Liver (tissue), 7 donors: ENCODE measurements at regions not wholly inside any gene's neighbourhood (a gene's known extent, or its start where the extent isn't known, plus 50 kb on each side); places are given as distances from the start of the nearest gene placed in this dataset.

Experiments used
- DNase-seq: peaks from one replicate; pipeline ENCODE4 v3.0.0-alpha.2; 2017; ENCODE audit warnings: low spot score
- H3K27ac ChIP-seq, 2 donors: one replicate each; pipeline ENCODE4 v1.7.0; 2013; ENCODE audit warnings: inconsistent platforms in 2 of 2, low read length in 2 of 2, control low read depth in 1 of 2, low read depth in 1 of 2, mild to moderate bottlenecking in 1 of 2
- H3K27me3 ChIP-seq, 4 donors: one replicate each; pipeline versions ENCODE4 v1.6.1 to v1.7.0; 2013; ENCODE audit warnings: low read length in 3 of 4, inconsistent platforms in 1 of 4, mild to moderate bottlenecking in 1 of 4, moderate library complexity in 1 of 4; ENCODE audit not compliant: control insufficient read depth in 4 of 4, insufficient read depth in 4 of 4
- H3K36me3 ChIP-seq, 4 donors: one replicate each; pipeline versions ENCODE4 v1.6.1 to v1.7.0; 2013; ENCODE audit warnings: low read length in 3 of 4, mild to moderate bottlenecking in 3 of 4, low read depth in 1 of 4, moderate library complexity in 1 of 4; ENCODE audit not compliant: control insufficient read depth in 4 of 4, insufficient read depth in 3 of 4
- H3K4me1 ChIP-seq, 4 donors: one replicate each; pipeline versions ENCODE4 v1.6.1 to v1.7.0; 2013; ENCODE audit warnings: low read length in 3 of 4, mild to moderate bottlenecking in 3 of 4, moderate library complexity in 1 of 4; ENCODE audit not compliant: control insufficient read depth in 4 of 4, insufficient read depth in 4 of 4
- H3K4me3 ChIP-seq, 3 donors: one replicate each; pipeline versions ENCODE4 v1.6.1 to v1.7.0; 2013; ENCODE audit warnings: low read length in 3 of 3, control low read depth in 1 of 3, low read depth in 1 of 3, mild to moderate bottlenecking in 1 of 3
- H3K9ac ChIP-seq, 2 donors: one replicate each; pipeline ENCODE4 v1.7.0; 2013; ENCODE audit warnings: low read length in 2 of 2, mild to moderate bottlenecking in 2 of 2, moderate library complexity in 2 of 2, control low read depth in 1 of 2, low read depth in 1 of 2
- H3K9me3 ChIP-seq, 4 donors: one replicate each; pipeline versions ENCODE4 v1.6.1 to v1.7.0; 2013; ENCODE audit warnings: low read length in 3 of 4; ENCODE audit not compliant: control insufficient read depth in 4 of 4
- ATF3 ChIP-seq: IDR thresholded peaks from 2 replicates; pipeline ENCODE4 v1.6.1; 2016; ENCODE audit warnings: antibody characterized with exemption
- EGR1 ChIP-seq, 2 donors: IDR thresholded peaks; 2 replicates each; pipeline ENCODE4 v1.6.1; 2016 to 2018; ENCODE audit warnings: antibody characterized with exemption in 2 of 2, low read depth in 2 of 2
- FOXA1 ChIP-seq: IDR thresholded peaks from 2 replicates; pipeline ENCODE4 v1.6.1; 2016; ENCODE audit warnings: antibody characterized with exemption
- FOXA2 ChIP-seq: IDR thresholded peaks from 2 replicates; pipeline ENCODE4 v1.6.1; 2016; ENCODE audit warnings: antibody characterized with exemption
- GABPA ChIP-seq, 2 donors: IDR thresholded peaks in 1 of 2; conservative IDR thresholded peaks in 1 of 2; 2 replicates each; pipeline ENCODE4 v1.6.1; 2016; ENCODE audit warnings: antibody characterized with exemption in 2 of 2, mild to moderate bottlenecking in 1 of 2, moderate library complexity in 1 of 2
- HNF4A ChIP-seq, 2 donors: conservative IDR thresholded peaks; 2 replicates each; pipeline ENCODE4 v1.6.1; 2016; ENCODE audit warnings: antibody characterized with exemption in 2 of 2, mild to moderate bottlenecking in 2 of 2
- HNF4G ChIP-seq: IDR thresholded peaks from 2 replicates; pipeline ENCODE4 v1.6.1; 2016; ENCODE audit warnings: antibody characterized with exemption
- JUND ChIP-seq, 2 donors: IDR thresholded peaks; 2 replicates each; pipeline ENCODE4 v1.6.1; 2016; ENCODE audit warnings: antibody characterized with exemption in 2 of 2
- NR2F2 ChIP-seq: IDR thresholded peaks from 2 replicates; pipeline ENCODE4 v1.6.1; 2016; ENCODE audit warnings: antibody characterized with exemption
- RAD21 ChIP-seq, 2 donors: IDR thresholded peaks; 2 replicates each; pipeline ENCODE4 v1.6.1; 2016; ENCODE audit warnings: antibody characterized with exemption in 2 of 2, mild to moderate bottlenecking in 2 of 2
- RXRA ChIP-seq, 2 donors: IDR thresholded peaks; 2 replicates each; pipeline ENCODE4 v1.6.1; 2017 to 2018; ENCODE audit warnings: antibody characterized with exemption in 2 of 2, mild to moderate bottlenecking in 1 of 2
- SP1 ChIP-seq: IDR thresholded peaks from 2 replicates; pipeline ENCODE4 v1.6.1; 2018; ENCODE audit warnings: antibody characterized with exemption, mild to moderate bottlenecking
- TAF1 ChIP-seq: conservative IDR thresholded peaks from 2 replicates; pipeline ENCODE4 v1.6.1; 2016; ENCODE audit warnings: antibody characterized with exemption, mild to moderate bottlenecking
- YY1 ChIP-seq: IDR thresholded peaks from 2 replicates; pipeline ENCODE4 v1.6.1; 2016; ENCODE audit warnings: antibody characterized with exemption, mild to moderate bottlenecking
- WGBS: extraction: QIAGEN DNeasy Blood & Tissue Kit; methylation state at CpG from one replicate; pipeline ENCODE4 v1.1.7; 2013; 5-methylcytosine and 5-hydroxymethylcytosine counted together
- TF ChIP-seq, protein P1 (sequence below): IDR thresholded peaks from 2 replicates; pipeline ENCODE4 v1.6.1; 2016; ENCODE audit warnings: antibody characterized with exemption, mild to moderate bottlenecking
- TF ChIP-seq, protein P2 (sequence below): IDR thresholded peaks from 2 replicates; pipeline ENCODE4 v1.6.1; 2016; ENCODE audit warnings: antibody characterized with exemption
- TF ChIP-seq, protein P3 (sequence below): IDR thresholded peaks from 2 replicates; pipeline ENCODE4 v1.6.1; 2016; ENCODE audit warnings: antibody characterized with exemption
- donor health status: healthy.
- donor health status: healthy.
- donor health status: healthy.
- donor health status: healthy.

- Histone ChIP-seq H3K4me3 (no peak overlapping the region), H3K4me1 (no peaks in the 10 kb centered on the region), H3K36me3 (no peaks in the 10 kb centered on the region), H3K27me3 (peaks cover 0 to 2% (median 0%) of the 10 kb centered on the region in 4 donors), H3K9me3 (no peaks in the 10 kb centered on the region), H3K9ac (no peak overlapping the region), H3K27ac (no peak overlapping the region)
- DNase-seq: peak; percentile 30
- 87% methylated on average over 8 of the region's 8 CpGs for WGBS
- TF ChIP-seq SP1 (no peak), FOXA1 (no peak), FOXA2 (no peak), TAF1 (no peak)
These were observed 118.6 kb upstream of the RTL1 start for GRCh38 chr14:101022121-101022520.

DNA sequence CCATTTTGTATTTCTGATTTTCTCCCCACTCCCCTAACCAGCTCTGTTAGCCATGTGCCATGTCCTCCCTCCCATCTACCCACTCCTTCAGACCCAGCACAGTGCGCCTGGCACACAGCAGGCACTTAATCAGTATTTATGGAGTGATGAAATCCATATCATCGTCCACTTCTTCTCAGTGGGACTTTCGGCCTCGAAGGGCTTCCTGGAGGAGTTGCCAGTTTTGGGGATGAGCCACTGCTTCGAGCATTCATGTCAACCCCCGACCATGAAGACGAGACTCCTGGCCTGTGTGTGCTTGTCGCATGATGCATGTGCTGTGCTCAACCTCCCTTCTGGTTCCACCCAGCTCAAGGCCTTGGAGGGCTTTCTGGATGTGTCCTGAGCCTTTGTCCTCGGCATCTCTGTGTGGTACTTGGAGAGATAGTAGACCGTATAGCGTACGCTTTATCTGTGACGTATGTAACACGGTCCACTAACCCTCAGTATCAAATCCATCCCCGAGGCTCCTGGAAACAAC lies 119.5 kb upstream of the RTL1 start:
- Histone ChIP-seq H3K4me1 (no peaks in the 10 kb centered on the region), H3K4me3 (no peak overlapping the region), H3K9me3 (no peaks in the 10 kb centered on the region), H3K27ac (no peak overlapping the region), H3K36me3 (no peaks in the 10 kb centered on the region), H3K27me3 (peaks cover 0 to 2% (median 0%) of the 10 kb centered on the region in 4 donors), H3K9ac (no peak overlapping the region)
- DNase-seq: peak; percentile 27
- 87% methylated on average over 15 of the region's 15 CpGs for WGBS
- TF ChIP-seq ATF3: no peak

DNA sequence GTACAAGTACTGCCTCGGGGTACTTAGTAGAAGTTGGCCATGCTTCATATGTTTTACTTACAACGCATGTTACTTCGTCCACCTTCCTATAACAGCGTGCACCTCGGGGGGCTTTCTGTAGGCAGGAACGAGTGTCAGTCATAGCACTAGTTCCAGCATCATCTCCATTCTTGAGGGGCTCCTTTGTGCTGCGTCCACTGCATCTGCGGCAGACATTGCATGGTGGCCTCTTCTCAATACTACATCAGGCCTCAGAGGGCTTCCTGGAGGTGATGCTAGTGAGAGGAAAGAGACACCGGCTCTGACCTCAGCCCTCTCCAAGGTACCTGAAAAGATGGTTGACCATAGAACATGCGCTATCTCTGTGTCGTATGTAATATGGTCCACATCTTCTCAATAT lies 121.2 kb upstream of the RTL1 start:
- H3K4me1 ChIP-seq: no peaks in the 10 kb centered on the region
- TF ChIP-seq, protein P1, sequence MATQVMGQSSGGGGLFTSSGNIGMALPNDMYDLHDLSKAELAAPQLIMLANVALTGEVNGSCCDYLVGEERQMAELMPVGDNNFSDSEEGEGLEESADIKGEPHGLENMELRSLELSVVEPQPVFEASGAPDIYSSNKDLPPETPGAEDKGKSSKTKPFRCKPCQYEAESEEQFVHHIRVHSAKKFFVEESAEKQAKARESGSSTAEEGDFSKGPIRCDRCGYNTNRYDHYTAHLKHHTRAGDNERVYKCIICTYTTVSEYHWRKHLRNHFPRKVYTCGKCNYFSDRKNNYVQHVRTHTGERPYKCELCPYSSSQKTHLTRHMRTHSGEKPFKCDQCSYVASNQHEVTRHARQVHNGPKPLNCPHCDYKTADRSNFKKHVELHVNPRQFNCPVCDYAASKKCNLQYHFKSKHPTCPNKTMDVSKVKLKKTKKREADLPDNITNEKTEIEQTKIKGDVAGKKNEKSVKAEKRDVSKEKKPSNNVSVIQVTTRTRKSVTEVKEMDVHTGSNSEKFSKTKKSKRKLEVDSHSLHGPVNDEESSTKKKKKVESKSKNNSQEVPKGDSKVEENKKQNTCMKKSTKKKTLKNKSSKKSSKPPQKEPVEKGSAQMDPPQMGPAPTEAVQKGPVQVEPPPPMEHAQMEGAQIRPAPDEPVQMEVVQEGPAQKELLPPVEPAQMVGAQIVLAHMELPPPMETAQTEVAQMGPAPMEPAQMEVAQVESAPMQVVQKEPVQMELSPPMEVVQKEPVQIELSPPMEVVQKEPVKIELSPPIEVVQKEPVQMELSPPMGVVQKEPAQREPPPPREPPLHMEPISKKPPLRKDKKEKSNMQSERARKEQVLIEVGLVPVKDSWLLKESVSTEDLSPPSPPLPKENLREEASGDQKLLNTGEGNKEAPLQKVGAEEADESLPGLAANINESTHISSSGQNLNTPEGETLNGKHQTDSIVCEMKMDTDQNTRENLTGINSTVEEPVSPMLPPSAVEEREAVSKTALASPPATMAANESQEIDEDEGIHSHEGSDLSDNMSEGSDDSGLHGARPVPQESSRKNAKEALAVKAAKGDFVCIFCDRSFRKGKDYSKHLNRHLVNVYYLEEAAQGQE: no peak
- TF ChIP-seq GABPA (IDR thresholded peaks at IDR 0.05 in 1 of 2, conservative IDR thresholded peaks at IDR 0.05 in 1 of 2): no peak
- no peak for TF ChIP-seq YY1
- no peak for TF ChIP-seq FOXA1
- TF ChIP-seq HNF4A (conservative IDR thresholded peaks at IDR 0.05): no peak
- no peak for TF ChIP-seq FOXA2
- no peak for TF ChIP-seq RAD21 (IDR thresholded peaks at IDR 0.05)
- no peak for TF ChIP-seq TAF1
- TF ChIP-seq, protein P2, sequence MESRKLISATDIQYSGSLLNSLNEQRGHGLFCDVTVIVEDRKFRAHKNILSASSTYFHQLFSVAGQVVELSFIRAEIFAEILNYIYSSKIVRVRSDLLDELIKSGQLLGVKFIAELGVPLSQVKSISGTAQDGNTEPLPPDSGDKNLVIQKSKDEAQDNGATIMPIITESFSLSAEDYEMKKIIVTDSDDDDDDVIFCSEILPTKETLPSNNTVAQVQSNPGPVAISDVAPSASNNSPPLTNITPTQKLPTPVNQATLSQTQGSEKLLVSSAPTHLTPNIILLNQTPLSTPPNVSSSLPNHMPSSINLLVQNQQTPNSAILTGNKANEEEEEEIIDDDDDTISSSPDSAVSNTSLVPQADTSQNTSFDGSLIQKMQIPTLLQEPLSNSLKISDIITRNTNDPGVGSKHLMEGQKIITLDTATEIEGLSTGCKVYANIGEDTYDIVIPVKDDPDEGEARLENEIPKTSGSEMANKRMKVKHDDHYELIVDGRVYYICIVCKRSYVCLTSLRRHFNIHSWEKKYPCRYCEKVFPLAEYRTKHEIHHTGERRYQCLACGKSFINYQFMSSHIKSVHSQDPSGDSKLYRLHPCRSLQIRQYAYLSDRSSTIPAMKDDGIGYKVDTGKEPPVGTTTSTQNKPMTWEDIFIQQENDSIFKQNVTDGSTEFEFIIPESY: no peak
- TF ChIP-seq JUND (IDR thresholded peaks at IDR 0.05): no peak
- no peak for TF ChIP-seq RXRA (IDR thresholded peaks at IDR 0.05)
- no peak for TF ChIP-seq SP1
- TF ChIP-seq ATF3: no peak
- no peak for TF ChIP-seq EGR1 (IDR thresholded peaks at IDR 0.05; ENCODE audit: low read depth in 2 of 2)
- TF ChIP-seq, protein P3, sequence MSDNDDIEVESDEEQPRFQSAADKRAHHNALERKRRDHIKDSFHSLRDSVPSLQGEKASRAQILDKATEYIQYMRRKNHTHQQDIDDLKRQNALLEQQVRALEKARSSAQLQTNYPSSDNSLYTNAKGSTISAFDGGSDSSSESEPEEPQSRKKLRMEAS: no peak
- TF ChIP-seq NR2F2: no peak
- TF ChIP-seq HNF4G: no peak
- 89% methylated on average over 11 of the region's 11 CpGs for WGBS
- no peak overlapping the region for H3K9ac ChIP-seq
- no peak for DNase-seq
- no peaks in the 10 kb centered on the region for H3K9me3 ChIP-seq
- no peak overlapping the region for H3K27ac ChIP-seq
- H3K4me3 ChIP-seq: no peak overlapping the region
- H3K27me3 ChIP-seq: peaks cover 0 to 2% (median 0%) of the 10 kb centered on the region in 4 donors
- no peaks in the 10 kb centered on the region for H3K36me3 ChIP-seq
